A549 (cell line): ENCODE measurements at regions not wholly inside any gene's neighbourhood (a gene's known extent, or its start where the extent isn't known, plus 50 kb on each side); places are given as distances from the start of the nearest gene placed in this dataset.

Experiments
- ATAC-seq, 2 experiments: fragments of 200-7000 bp in 1 of 2; fragments of >200 bp in 1 of 2; cut with Nextera tagmentation in 1 of 2; cut with Tn5 transposase in 1 of 2; 3 replicates each; pipeline versions ENCODE4 v1.8.0 to v1.9.1; 2018 to 2020; ENCODE audit warnings: mild to moderate bottlenecking in 1 of 2, moderate library complexity in 1 of 2
- CTCF ChIA-PET: fragments of 300-600 bp; sonication (Branson Sonifier 250); formaldehyde crosslinking; extraction: SDS; loops from one replicate; lab custom pipeline; 2021; ENCODE audit warnings: antibody characterized with exemption, inconsistent platforms; lab: Yijun Ruan, JAX
- POLR2A ChIA-PET: fragments of 350-600 bp; formaldehyde crosslinking; extraction: SDS; loops from one replicate; lab custom pipeline; 2021; ENCODE audit warnings: antibody characterized with exemption, inconsistent platforms; lab: Yijun Ruan, JAX
- DNase-seq, 2 experiments: peaks; one replicate each; pipeline versions ENCODE4 v3.0.0 to v3.0.0-alpha.2; 2011 to 2016; ENCODE audit warnings: low read depth in 1 of 2, low spot score in 1 of 2
- FAIRE-seq: peaks from 2 replicates; lab custom pipeline; 2011; peaks lifted over from hg19 to GRCh38; lab: Jason Lieb, UNC
- H3K27ac ChIP-seq, 2 experiments: fragments of >200 bp; sonication (Bioruptor Twin); formaldehyde crosslinking; 3 replicates each; pipeline ENCODE4 v1.5.1; 2016 to 2017
- H3K4me1 ChIP-seq: fragments of >200 bp; sonication (Bioruptor Twin); formaldehyde crosslinking; 3 replicates; pipeline ENCODE4 v1.6.1; 2016
- H3K4me2 ChIP-seq: fragments of >200 bp; sonication (Bioruptor Twin); formaldehyde crosslinking; 3 replicates; pipeline ENCODE4 v1.6.1; 2016
- H3K4me3 ChIP-seq: fragments of >200 bp; sonication (Bioruptor Twin); formaldehyde crosslinking; 3 replicates; pipeline ENCODE4 v1.5.1; 2016
- H3K9me3 ChIP-seq: fragments of >200 bp; sonication (Bioruptor Twin); formaldehyde crosslinking; 3 replicates; pipeline ENCODE4 v1.6.1; 2016
- BHLHE40 ChIP-seq: IDR thresholded peaks from 2 replicates; pipeline ENCODE4 v1.6.1; 2012; ENCODE audit warnings: low read depth, low read length, inconsistent platforms
- CBX8 ChIP-seq: fragments of 200-600 bp; sonication (generic); IDR thresholded peaks from 2 replicates; pipeline ENCODE4 v1.6.1; 2016
- CHD4 ChIP-seq: fragments of 200-600 bp; sonication (generic); IDR thresholded peaks from 2 replicates; pipeline ENCODE4 v1.6.1; 2016; ENCODE audit warnings: antibody characterized with exemption, mild to moderate bottlenecking, borderline replicate concordance
- EHMT2 ChIP-seq: fragments of 200-600 bp; sonication (generic); IDR thresholded peaks from 2 replicates; pipeline ENCODE4 v1.6.1; 2016; ENCODE audit warnings: antibody characterized with exemption, low read depth, mild to moderate bottlenecking, moderate library complexity
- ESRRA ChIP-seq: fragments of 150-350 bp; IDR thresholded peaks from 2 replicates; pipeline ENCODE4 v1.6.1; 2014; ENCODE audit warnings: mild to moderate bottlenecking, low read length, borderline replicate concordance
- HOXB13 ChIP-seq: fragments of 250-450 bp; sonication (Bioruptor Pico); IDR thresholded peaks from 2 replicates; pipeline ENCODE4 v1.5.0; 2020; ENCODE audit warnings: low read depth, mild to moderate bottlenecking, moderate library complexity
- JUN ChIP-seq, 2 experiments: fragments of >200 bp; sonication (Bioruptor Twin); formaldehyde crosslinking; IDR thresholded peaks; 2 replicates in 1 of 2; 3 replicates in 1 of 2; pipeline ENCODE4 v1.6.1; 2016 to 2017
- MAZ ChIP-seq: fragments of 150-350 bp; IDR thresholded peaks from 2 replicates; pipeline ENCODE4 v1.6.1; 2014; ENCODE audit warnings: antibody characterized with exemption, low read depth, low read length, borderline replicate concordance
- MYC ChIP-seq: IDR thresholded peaks from 2 replicates; pipeline ENCODE4 v1.6.1; 2012; ENCODE audit warnings: mild to moderate bottlenecking, inconsistent platforms, low read length, improper control_type of control experiment, borderline replicate concordance
- NPAS2 ChIP-seq: fragments of 250-450 bp; sonication (Bioruptor Pico); IDR thresholded peaks from 2 replicates; pipeline ENCODE4 v1.8.0; 2022; ENCODE audit warnings: mild to moderate bottlenecking, moderate library complexity, borderline replicate concordance
- RARB ChIP-seq: fragments of 250-450 bp; sonication (Bioruptor Pico); IDR thresholded peaks from 2 replicates; pipeline ENCODE4 v1.8.0; 2021; ENCODE audit warnings: mild to moderate bottlenecking, moderate library complexity
- RCOR1 ChIP-seq: fragments of 150-350 bp; IDR thresholded peaks from 2 replicates; pipeline ENCODE4 v1.6.1; 2014; ENCODE audit warnings: antibody characterized with exemption, low read length, low read depth
- SMC3 ChIP-seq: fragments of >200 bp; sonication (Bioruptor Twin); formaldehyde crosslinking; IDR thresholded peaks from 3 replicates; pipeline ENCODE4 v1.6.1; 2018; ENCODE audit warnings: inconsistent platforms
- TFCP2L1 ChIP-seq: fragments of 250-450 bp; sonication (Bioruptor Pico); IDR thresholded peaks from 2 replicates; pipeline ENCODE4 v1.5.0; 2021; ENCODE audit warnings: mild to moderate bottlenecking
- ZSCAN20 ChIP-seq: fragments of 250-450 bp; sonication (Bioruptor Pico); IDR thresholded peaks from 2 replicates; pipeline ENCODE4 v1.8.0; 2022; ENCODE audit warnings: mild to moderate bottlenecking, moderate library complexity
- WGBS: methylation state at CpG from one replicate; pipeline ENCODE4 v1.1.6; 2017; ENCODE audit errors: missing lambda C conversion rate; 5-methylcytosine and 5-hydroxymethylcytosine counted together
- TF ChIP-seq, protein P1 (sequence below): fragments of 250-450 bp; sonication (Bioruptor Pico); IDR thresholded peaks from 2 replicates; pipeline ENCODE4 v1.5.0; 2021; ENCODE audit warnings: mild to moderate bottlenecking, moderate library complexity, borderline replicate concordance
- TF ChIP-seq, protein P2 (sequence below): fragments of 200-600 bp; sonication (generic); IDR thresholded peaks from 2 replicates; pipeline ENCODE4 v1.6.1; 2016; ENCODE audit warnings: antibody characterized with exemption, mild to moderate bottlenecking, moderate library complexity
- TF ChIP-seq, protein P3 (sequence below): fragments of >200 bp; sonication (Bioruptor Twin); formaldehyde crosslinking; IDR thresholded peaks from 2 replicates; pipeline ENCODE4 v1.6.1; 2016
- TF ChIP-seq, protein P4 (sequence below): fragments of 150-350 bp; IDR thresholded peaks from 2 replicates; pipeline ENCODE4 v1.6.1; 2014; ENCODE audit warnings: low read depth, mild to moderate bottlenecking, low read length
- TF ChIP-seq, protein P5 (sequence below): IDR thresholded peaks from 2 replicates; pipeline ENCODE4 v1.6.1; 2012
- TF ChIP-seq, protein P6 (sequence below): IDR thresholded peaks from 2 replicates; pipeline ENCODE4 v1.6.1; 2012; ENCODE audit warnings: low read depth, borderline replicate concordance
- TF ChIP-seq, protein P7 (sequence below): fragments of >200 bp; sonication (Bioruptor Twin); formaldehyde crosslinking; IDR thresholded peaks from 3 replicates; pipeline ENCODE4 v1.5.1; 2016
- TF ChIP-seq, protein P8 (sequence below): IDR thresholded peaks from 2 replicates; pipeline ENCODE4 v1.6.1; 2012

DNA sequence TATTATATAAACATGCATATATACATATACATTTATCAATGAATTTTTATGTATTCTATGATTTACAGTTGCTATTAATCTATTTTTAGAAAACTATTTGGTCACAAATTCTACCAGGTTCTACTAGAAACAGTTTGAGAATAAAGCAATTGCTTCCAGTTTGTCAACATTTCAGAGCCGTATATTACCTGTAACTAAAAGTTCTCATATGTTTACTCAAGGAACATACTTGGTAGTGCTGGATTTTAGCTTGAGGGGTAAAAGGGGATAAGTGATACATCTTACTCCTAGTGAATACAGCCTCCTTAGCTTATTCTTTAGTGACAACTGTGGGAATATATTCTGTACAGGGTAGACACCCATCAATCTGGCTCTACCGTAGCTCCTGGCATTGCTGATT is 1590.5 kb upstream of the LRRTM3 start (continued):
- TF ChIP-seq, protein P1, sequence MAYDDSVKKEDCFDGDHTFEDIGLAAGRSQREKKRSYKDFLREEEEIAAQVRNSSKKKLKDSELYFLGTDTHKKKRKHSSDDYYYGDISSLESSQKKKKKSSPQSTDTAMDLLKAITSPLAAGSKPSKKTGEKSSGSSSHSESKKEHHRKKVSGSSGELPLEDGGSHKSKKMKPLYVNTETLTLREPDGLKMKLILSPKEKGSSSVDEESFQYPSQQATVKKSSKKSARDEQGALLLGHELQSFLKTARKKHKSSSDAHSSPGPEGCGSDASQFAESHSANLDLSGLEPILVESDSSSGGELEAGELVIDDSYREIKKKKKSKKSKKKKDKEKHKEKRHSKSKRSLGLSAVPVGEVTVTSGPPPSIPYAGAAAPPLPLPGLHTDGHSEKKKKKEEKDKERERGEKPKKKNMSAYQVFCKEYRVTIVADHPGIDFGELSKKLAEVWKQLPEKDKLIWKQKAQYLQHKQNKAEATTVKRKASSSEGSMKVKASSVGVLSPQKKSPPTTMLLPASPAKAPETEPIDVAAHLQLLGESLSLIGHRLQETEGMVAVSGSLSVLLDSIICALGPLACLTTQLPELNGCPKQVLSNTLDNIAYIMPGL (CRISPR knock-in tag) = no peak

DNA sequence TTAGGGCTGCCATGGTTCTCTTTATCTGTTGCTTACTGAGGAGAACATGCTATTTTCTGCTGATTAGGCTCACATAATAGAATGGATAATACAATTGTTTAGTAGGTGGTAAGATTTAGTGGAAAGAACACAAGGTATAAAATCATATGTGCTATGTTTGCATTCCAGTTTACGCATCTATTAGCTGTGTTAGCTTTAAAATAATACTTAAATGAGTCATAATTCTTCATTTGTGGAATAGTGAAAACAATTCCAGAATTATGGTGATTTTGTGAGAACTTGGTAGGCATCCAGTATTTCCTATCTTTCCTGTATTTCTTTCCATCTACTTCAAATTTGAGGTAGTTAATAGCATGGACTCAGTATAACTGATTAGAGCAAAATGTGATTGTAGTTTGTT is 1585.5 kb upstream of the LRRTM3 start:
- no peaks in the 10 kb centered on the region for H3K4me1 ChIP-seq
- DNase-seq (no peak), FAIRE-seq (no peak), ATAC-seq (no peak)
- no peak overlapping the region for H3K27ac ChIP-seq
- no peaks in the 10 kb centered on the region for H3K9me3 ChIP-seq
- CTCF ChIA-PET = no interaction called here
- no peak overlapping the region for H3K4me2 ChIP-seq
- 45% methylated on average over 1 of the region's 1 CpG for WGBS
- POLR2A ChIA-PET = no interaction called here
- TF ChIP-seq, protein P2, sequence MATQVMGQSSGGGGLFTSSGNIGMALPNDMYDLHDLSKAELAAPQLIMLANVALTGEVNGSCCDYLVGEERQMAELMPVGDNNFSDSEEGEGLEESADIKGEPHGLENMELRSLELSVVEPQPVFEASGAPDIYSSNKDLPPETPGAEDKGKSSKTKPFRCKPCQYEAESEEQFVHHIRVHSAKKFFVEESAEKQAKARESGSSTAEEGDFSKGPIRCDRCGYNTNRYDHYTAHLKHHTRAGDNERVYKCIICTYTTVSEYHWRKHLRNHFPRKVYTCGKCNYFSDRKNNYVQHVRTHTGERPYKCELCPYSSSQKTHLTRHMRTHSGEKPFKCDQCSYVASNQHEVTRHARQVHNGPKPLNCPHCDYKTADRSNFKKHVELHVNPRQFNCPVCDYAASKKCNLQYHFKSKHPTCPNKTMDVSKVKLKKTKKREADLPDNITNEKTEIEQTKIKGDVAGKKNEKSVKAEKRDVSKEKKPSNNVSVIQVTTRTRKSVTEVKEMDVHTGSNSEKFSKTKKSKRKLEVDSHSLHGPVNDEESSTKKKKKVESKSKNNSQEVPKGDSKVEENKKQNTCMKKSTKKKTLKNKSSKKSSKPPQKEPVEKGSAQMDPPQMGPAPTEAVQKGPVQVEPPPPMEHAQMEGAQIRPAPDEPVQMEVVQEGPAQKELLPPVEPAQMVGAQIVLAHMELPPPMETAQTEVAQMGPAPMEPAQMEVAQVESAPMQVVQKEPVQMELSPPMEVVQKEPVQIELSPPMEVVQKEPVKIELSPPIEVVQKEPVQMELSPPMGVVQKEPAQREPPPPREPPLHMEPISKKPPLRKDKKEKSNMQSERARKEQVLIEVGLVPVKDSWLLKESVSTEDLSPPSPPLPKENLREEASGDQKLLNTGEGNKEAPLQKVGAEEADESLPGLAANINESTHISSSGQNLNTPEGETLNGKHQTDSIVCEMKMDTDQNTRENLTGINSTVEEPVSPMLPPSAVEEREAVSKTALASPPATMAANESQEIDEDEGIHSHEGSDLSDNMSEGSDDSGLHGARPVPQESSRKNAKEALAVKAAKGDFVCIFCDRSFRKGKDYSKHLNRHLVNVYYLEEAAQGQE = no peak
- TF ChIP-seq ESRRA = no peak
- no peak for TF ChIP-seq EHMT2
- TF ChIP-seq, protein P3, sequence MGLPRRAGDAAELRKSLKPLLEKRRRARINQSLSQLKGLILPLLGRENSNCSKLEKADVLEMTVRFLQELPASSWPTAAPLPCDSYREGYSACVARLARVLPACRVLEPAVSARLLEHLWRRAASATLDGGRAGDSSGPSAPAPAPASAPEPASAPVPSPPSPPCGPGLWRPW = no peak
- TF ChIP-seq SMC3 = no peak
- TF ChIP-seq BHLHE40 = no peak
- TF ChIP-seq RCOR1 = no peak
- no peak for TF ChIP-seq CHD4
- TF ChIP-seq, protein P4, sequence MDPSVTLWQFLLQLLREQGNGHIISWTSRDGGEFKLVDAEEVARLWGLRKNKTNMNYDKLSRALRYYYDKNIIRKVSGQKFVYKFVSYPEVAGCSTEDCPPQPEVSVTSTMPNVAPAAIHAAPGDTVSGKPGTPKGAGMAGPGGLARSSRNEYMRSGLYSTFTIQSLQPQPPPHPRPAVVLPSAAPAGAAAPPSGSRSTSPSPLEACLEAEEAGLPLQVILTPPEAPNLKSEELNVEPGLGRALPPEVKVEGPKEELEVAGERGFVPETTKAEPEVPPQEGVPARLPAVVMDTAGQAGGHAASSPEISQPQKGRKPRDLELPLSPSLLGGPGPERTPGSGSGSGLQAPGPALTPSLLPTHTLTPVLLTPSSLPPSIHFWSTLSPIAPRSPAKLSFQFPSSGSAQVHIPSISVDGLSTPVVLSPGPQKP = no peak
- TF ChIP-seq, protein P5, sequence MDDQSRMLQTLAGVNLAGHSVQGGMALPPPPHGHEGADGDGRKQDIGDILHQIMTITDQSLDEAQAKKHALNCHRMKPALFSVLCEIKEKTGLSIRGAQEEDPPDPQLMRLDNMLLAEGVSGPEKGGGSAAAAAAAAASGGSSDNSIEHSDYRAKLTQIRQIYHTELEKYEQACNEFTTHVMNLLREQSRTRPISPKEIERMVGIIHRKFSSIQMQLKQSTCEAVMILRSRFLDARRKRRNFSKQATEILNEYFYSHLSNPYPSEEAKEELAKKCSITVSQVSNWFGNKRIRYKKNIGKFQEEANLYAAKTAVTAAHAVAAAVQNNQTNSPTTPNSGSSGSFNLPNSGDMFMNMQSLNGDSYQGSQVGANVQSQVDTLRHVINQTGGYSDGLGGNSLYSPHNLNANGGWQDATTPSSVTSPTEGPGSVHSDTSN = no peak
- no peak for TF ChIP-seq HOXB13 (CRISPR knock-in tag)
- TF ChIP-seq, protein P6, sequence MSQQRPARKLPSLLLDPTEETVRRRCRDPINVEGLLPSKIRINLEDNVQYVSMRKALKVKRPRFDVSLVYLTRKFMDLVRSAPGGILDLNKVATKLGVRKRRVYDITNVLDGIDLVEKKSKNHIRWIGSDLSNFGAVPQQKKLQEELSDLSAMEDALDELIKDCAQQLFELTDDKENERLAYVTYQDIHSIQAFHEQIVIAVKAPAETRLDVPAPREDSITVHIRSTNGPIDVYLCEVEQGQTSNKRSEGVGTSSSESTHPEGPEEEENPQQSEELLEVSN = no peak
- no peak for TF ChIP-seq MAZ
- H3K4me3 ChIP-seq = no peak overlapping the region

DNA sequence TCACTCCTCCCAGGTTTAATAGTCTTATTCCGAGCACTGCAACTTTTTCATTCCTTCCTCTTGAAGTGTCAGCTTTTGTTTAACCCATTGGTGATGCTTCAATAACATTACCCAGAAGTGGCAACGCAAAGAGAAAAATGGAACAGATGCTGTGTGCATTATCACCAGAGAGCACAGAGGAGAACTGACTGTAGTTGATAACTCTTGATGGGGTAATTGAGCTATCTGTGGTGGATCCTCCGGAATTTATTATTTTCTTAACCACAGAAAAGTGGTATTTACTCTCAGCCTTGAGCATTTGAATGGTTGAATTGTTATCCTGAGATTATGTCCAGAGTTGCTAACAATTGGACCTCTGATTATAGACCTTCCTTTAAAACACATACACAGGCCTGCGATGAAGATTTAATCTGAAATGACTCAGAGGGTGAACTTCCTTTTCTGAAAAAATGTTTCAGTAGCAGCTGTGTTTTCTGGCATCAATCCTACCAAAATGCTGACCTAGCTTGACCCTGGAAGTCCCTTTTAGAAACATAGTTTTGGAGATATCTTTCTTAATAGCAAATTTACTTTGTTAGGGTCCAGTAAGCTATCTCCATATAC is 1584.4 kb upstream of the LRRTM3 start:
- Histone ChIP-seq H3K9me3 (no peaks in the 10 kb centered on the region), H3K4me1 (no peaks in the 10 kb centered on the region), H3K4me3 (no peak overlapping the region), H3K27ac (no peak overlapping the region), H3K4me2 (no peak overlapping the region)
- ATAC-seq = no peak
- no peak for DNase-seq
- CTCF ChIA-PET = no interaction called here
- WGBS = 32% methylated on average over 4 of the region's 4 CpGs
- FAIRE-seq = no peak
- POLR2A ChIA-PET = no interaction called here
- TF ChIP-seq, protein P7, sequence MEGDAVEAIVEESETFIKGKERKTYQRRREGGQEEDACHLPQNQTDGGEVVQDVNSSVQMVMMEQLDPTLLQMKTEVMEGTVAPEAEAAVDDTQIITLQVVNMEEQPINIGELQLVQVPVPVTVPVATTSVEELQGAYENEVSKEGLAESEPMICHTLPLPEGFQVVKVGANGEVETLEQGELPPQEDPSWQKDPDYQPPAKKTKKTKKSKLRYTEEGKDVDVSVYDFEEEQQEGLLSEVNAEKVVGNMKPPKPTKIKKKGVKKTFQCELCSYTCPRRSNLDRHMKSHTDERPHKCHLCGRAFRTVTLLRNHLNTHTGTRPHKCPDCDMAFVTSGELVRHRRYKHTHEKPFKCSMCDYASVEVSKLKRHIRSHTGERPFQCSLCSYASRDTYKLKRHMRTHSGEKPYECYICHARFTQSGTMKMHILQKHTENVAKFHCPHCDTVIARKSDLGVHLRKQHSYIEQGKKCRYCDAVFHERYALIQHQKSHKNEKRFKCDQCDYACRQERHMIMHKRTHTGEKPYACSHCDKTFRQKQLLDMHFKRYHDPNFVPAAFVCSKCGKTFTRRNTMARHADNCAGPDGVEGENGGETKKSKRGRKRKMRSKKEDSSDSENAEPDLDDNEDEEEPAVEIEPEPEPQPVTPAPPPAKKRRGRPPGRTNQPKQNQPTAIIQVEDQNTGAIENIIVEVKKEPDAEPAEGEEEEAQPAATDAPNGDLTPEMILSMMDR = no peak
- TF ChIP-seq ZSCAN20 (CRISPR knock-in tag) (no peak), MAZ (no peak), NPAS2 (CRISPR knock-in tag) (no peak), TFCP2L1 (no peak), RARB (CRISPR knock-in tag) (no peak), MYC (no peak), JUN (IDR thresholded peaks at IDR 0.05) (no peak), CBX8 (no peak)
- TF ChIP-seq, protein P8, sequence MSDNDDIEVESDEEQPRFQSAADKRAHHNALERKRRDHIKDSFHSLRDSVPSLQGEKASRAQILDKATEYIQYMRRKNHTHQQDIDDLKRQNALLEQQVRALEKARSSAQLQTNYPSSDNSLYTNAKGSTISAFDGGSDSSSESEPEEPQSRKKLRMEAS = no peak
- TF ChIP-seq, protein P6 = no peak
